Spleen (tissue), 7 donors: ENCODE measurements at regions not wholly inside any gene's neighbourhood (a gene's known extent, or its start where the extent isn't known, plus 50 kb on each side); places are given as distances from the start of the nearest gene placed in this dataset.

Experiments
- POLR2A ChIP-seq, 3 donors: fragments of 450-650 bp; IDR thresholded peaks; one replicate each; pipeline ENCODE4 v1.5.1; 2017; ENCODE audit warnings: antibody characterized with exemption in 3 of 3, mild to moderate bottlenecking in 1 of 3
- TF ChIP-seq, protein P1 (sequence below), 11 experiments: fragments of 200-600 bp in 7 of 11; fragments of 450-650 bp in 4 of 11; sonication (generic) in 4 of 11; IDR thresholded peaks in 8 of 11; conservative IDR thresholded peaks in 3 of 11; 1 replicate in 7 of 11; 2 replicates in 4 of 11; pipeline versions ENCODE4 v1.4.0 to v1.8.0; 2016 to 2021; ENCODE audit warnings: antibody characterized with exemption in 11 of 11, inconsistent platforms in 4 of 11, mild to moderate bottlenecking in 1 of 11
- donor health status: DM: no; HTN: no; CAD: no; lungs with moderate emphysema.
- donor health status: DM: no; HTN: no; CAD: no.
- donor health status: DM: no; HTN: no; CAD: no.

DNA sequence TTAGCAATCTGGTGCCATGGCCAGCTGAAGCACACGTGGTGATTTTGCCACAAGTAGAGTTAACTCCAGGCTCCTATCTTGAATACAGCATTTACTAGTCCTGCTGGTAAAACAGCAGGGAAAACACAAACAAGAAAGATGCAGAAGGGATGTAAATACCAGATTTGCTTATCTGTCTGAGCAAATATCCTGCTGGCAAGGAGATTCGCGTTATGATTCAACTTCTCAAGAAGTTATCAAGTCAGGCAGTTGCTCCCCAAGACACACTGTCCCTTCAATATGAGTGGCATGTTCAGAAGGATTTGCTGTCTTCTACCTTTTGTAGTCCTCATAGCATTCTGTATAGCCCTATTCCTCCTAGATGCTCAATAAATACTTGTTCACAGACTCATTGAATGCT is 171.2 kb upstream of the EGLN3 start:
- TF ChIP-seq, protein P1, sequence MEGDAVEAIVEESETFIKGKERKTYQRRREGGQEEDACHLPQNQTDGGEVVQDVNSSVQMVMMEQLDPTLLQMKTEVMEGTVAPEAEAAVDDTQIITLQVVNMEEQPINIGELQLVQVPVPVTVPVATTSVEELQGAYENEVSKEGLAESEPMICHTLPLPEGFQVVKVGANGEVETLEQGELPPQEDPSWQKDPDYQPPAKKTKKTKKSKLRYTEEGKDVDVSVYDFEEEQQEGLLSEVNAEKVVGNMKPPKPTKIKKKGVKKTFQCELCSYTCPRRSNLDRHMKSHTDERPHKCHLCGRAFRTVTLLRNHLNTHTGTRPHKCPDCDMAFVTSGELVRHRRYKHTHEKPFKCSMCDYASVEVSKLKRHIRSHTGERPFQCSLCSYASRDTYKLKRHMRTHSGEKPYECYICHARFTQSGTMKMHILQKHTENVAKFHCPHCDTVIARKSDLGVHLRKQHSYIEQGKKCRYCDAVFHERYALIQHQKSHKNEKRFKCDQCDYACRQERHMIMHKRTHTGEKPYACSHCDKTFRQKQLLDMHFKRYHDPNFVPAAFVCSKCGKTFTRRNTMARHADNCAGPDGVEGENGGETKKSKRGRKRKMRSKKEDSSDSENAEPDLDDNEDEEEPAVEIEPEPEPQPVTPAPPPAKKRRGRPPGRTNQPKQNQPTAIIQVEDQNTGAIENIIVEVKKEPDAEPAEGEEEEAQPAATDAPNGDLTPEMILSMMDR (IDR thresholded peaks at IDR 0.05 in 8 of 11, conservative IDR thresholded peaks at IDR 0.05 in 3 of 11), result no peak
- no peak for TF ChIP-seq POLR2A (IDR thresholded peaks at IDR 0.05)
